ENCODE measurements at regions not wholly inside any gene's neighbourhood (a gene's known extent, or its start where the extent isn't known, plus 50 kb on each side); places are given as distances from the start of the nearest gene placed in this dataset.
A peak's percentile ranks its signal among the peaks of the same experiment; 100 is the strongest.
"Not testable (repeated sequence)": the region's sequence is repeated elsewhere in the genome, so short reads cannot be mapped to it uniquely, and the experiment has no call there.

- DNase-seq: no peak
These were observed 58.3 kb upstream of the ADGRE5 start for GRCh38 chr19:14322889-14323463.

GRCh38 chr19:14320253-14320652 lies 61.0 kb upstream of the ADGRE5 start:
- Mint-ChIP-seq H3K27me3 (ENCODE audit: low read depth in 2 of 2) (no peaks in the 10 kb centered on the region), H3K36me3 (no peaks in the 10 kb centered on the region), H3K4me1 (no peaks in the 10 kb centered on the region), H3K9me3 (no peaks in the 10 kb centered on the region), H3K4me3 (no peak overlapping the region), H3K27ac (no peak overlapping the region)
- DNase-seq (no peak), ATAC-seq (no peak)
- 89% methylated on average over 3 of the region's 3 CpGs for WGBS (ENCODE audit: insufficient coverage)
- H3K27me3 ChIP-seq (ENCODE audit: control insufficient read depth, insufficient read depth, low read length): no peaks in the 10 kb centered on the region
- no peak overlapping the region for H3K27ac ChIP-seq (ENCODE audit: low read length)
- no peak overlapping the region for H3K4me3 ChIP-seq (ENCODE audit: low read length)
- no peaks in the 10 kb centered on the region for H3K9me3 ChIP-seq (ENCODE audit: control insufficient read depth, insufficient read depth, low read length)
- H3K4me1 ChIP-seq (ENCODE audit: control insufficient read depth, insufficient read depth, low read length): no peaks in the 10 kb centered on the region
- intact Hi-C loops (cut with micrococcal nuclease): no loop called here
- no peak for TF ChIP-seq CTCF (IDR thresholded peaks at IDR 0.05)
- no peaks in the 10 kb centered on the region for H3K36me3 ChIP-seq (ENCODE audit: control insufficient read depth, insufficient read depth, low read length)

More at GRCh38 chr19:14322889-14323463, 58.3 kb upstream of the ADGRE5 start:
- Mint-ChIP-seq H3K9me3 (no peaks in the 10 kb centered on the region), H3K27me3 (ENCODE audit: low read depth in 2 of 2) (no peaks in the 10 kb centered on the region), H3K27ac (no peak overlapping the region), H3K4me3 (no peak overlapping the region), H3K4me1 (no peaks in the 10 kb centered on the region), H3K36me3 (no peaks in the 10 kb centered on the region)
- Histone ChIP-seq H3K4me1 (ENCODE audit: control insufficient read depth, insufficient read depth, low read length) (no peaks in the 10 kb centered on the region), H3K4me3 (ENCODE audit: low read length) (no peak overlapping the region), H3K27ac (ENCODE audit: low read length) (no peak overlapping the region), H3K36me3 (ENCODE audit: control insufficient read depth, insufficient read depth, low read length) (no peaks in the 10 kb centered on the region), H3K9me3 (ENCODE audit: control insufficient read depth, insufficient read depth, low read length) (no peaks in the 10 kb centered on the region), H3K27me3 (ENCODE audit: control insufficient read depth, insufficient read depth, low read length) (no peaks in the 10 kb centered on the region)
- intact Hi-C loops (cut with micrococcal nuclease): no loop called here
- TF ChIP-seq CTCF (IDR thresholded peaks at IDR 0.05): no peak
- ATAC-seq: no peak
- WGBS (ENCODE audit: insufficient coverage): 92% methylated on average over 7 of the region's 7 CpGs

DNA sequence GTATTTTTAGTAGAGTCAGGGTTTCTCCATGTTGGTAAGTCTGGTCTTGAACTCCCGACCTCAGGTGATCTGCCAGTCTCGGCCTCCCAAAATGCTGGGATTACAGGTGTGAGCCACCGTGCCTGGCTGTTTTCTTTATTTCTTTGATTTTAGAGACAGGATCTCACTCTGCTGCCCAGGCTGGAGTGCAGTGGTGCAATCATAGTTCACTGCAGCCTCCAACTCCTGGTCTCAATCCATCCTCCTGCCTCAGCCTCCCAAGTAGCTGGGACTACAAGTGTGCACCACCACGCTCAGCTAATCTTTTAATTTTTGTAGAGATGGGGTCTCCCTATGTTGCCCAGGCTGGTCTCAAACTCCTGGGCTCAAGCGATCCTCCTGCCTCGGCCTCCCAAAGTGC lies 61.5 kb upstream of the ADGRE5 start:
- H3K9me3 Mint-ChIP-seq; H3K36me3 ChIP-seq (ENCODE audit: control insufficient read depth, insufficient read depth, low read length); H3K27me3 Mint-ChIP-seq (ENCODE audit: low read depth in 2 of 2); H3K4me3 Mint-ChIP-seq; H3K9me3 ChIP-seq (ENCODE audit: control insufficient read depth, insufficient read depth, low read length); H3K27ac ChIP-seq (ENCODE audit: low read length); H3K4me1 ChIP-seq (ENCODE audit: control insufficient read depth, insufficient read depth, low read length); intact Hi-C loops (cut with micrococcal nuclease); H3K36me3 Mint-ChIP-seq; ATAC-seq; H3K27me3 ChIP-seq (ENCODE audit: control insufficient read depth, insufficient read depth, low read length); H3K4me1 Mint-ChIP-seq; H3K4me3 ChIP-seq (ENCODE audit: low read length); DNase-seq; H3K27ac Mint-ChIP-seq: not testable (repeated sequence)
- WGBS (ENCODE audit: insufficient coverage): 98% methylated on average over 6 of the region's 6 CpGs

- Histone ChIP-seq H3K36me3 (ENCODE audit: control insufficient read depth, insufficient read depth, low read length) (no peaks in the 10 kb centered on the region), H3K27me3 (ENCODE audit: control insufficient read depth, insufficient read depth, low read length) (no peaks in the 10 kb centered on the region), H3K27ac (ENCODE audit: low read length) (no peak overlapping the region), H3K9me3 (ENCODE audit: control insufficient read depth, insufficient read depth, low read length) (no peaks in the 10 kb centered on the region), H3K4me1 (ENCODE audit: control insufficient read depth, insufficient read depth, low read length) (no peaks in the 10 kb centered on the region), H3K4me3 (ENCODE audit: low read length) (no peak overlapping the region)
- Mint-ChIP-seq H3K36me3 (no peaks in the 10 kb centered on the region), H3K9me3 (no peaks in the 10 kb centered on the region), H3K27me3 (ENCODE audit: low read depth in 2 of 2) (no peaks in the 10 kb centered on the region), H3K4me1 (no peaks in the 10 kb centered on the region), H3K27ac (no peak overlapping the region), H3K4me3 (no peak overlapping the region)
- ATAC-seq (peak in 2 of 3 donors; percentile 35 to 43), DNase-seq (no peak)
- no peak for TF ChIP-seq CTCF (IDR thresholded peaks at IDR 0.05)
- WGBS (ENCODE audit: insufficient coverage): 55% methylated on average over 12 of the region's 12 CpGs
- intact Hi-C loops (cut with micrococcal nuclease): no loop called here
These were observed 62.4 kb upstream of the ADGRE5 start for GRCh38 chr19:14318873-14319272.
